Common myeloid progenitor, CD34-positive (primary cell): ENCODE measurements at regions not wholly inside any gene's neighbourhood (a gene's known extent, or its start where the extent isn't known, plus 50 kb on each side); places are given as distances from the start of the nearest gene placed in this dataset.

Experiments
- CTCF ChIA-PET: fragments of 350-600 bp; sonication (Branson Sonifier 250); formaldehyde crosslinking; loops from one replicate; lab custom pipeline; 2021; ENCODE audit warnings: antibody characterized with exemption; lab: Charles Lee
- POLR2A ChIA-PET: fragments of 350-600 bp; sonication (Branson Sonifier 250); formaldehyde crosslinking; loops from one replicate; lab custom pipeline; 2021; ENCODE audit warnings: antibody characterized with exemption; lab: Charles Lee
- DNase-seq, 3 donors: peaks; one replicate each; pipeline versions ENCODE4 v3.0.0 to v3.0.0-alpha.2; 2013
- H3K27ac ChIP-seq, 2 experiments: 1 replicate in 1 of 2; 2 replicates in 1 of 2; pipeline ENCODE4 v1.7.0; 2013; ENCODE audit warnings: inconsistent platforms in 2 of 2, low read length in 2 of 2, mild to moderate bottlenecking in 2 of 2, low read depth in 1 of 2, moderate library complexity in 1 of 2; ENCODE audit not compliant: severe bottlenecking in 2 of 2, insufficient read depth in 1 of 2, poor library complexity in 1 of 2
- H3K27me3 ChIP-seq, 5 experiments: replicated peaks in 2 of 5; 1 replicate in 3 of 5; 2 replicates in 2 of 5; pipeline versions ENCODE4 v1.6.1 to v1.7.0; 2013; ENCODE audit warnings: low read length in 4 of 5, mild to moderate bottlenecking in 2 of 5, moderate library complexity in 2 of 5, inconsistent platforms in 1 of 5; ENCODE audit not compliant: insufficient read depth in 5 of 5, control insufficient read depth in 4 of 5
- H3K36me3 ChIP-seq, 4 experiments: 1 replicate in 2 of 4; 2 replicates in 2 of 4; pipeline versions ENCODE4 v1.6.1 to v1.7.0; 2013; ENCODE audit warnings: low read length in 3 of 4, control low read depth in 1 of 4, mild to moderate bottlenecking in 1 of 4; ENCODE audit not compliant: control insufficient read depth in 4 of 4, insufficient read depth in 4 of 4
- H3K4me1 ChIP-seq, 4 experiments: 1 replicate in 3 of 4; 2 replicates in 1 of 4; pipeline versions ENCODE4 v1.6.1 to v1.7.1; 2013; ENCODE audit warnings: low read length in 3 of 4, mild to moderate bottlenecking in 3 of 4, control low read depth in 1 of 4, inconsistent platforms in 1 of 4, moderate library complexity in 1 of 4; ENCODE audit not compliant: control insufficient read depth in 4 of 4, insufficient read depth in 4 of 4; ENCODE audit errors: control extremely low read depth in 1 of 4
- H3K4me3 ChIP-seq, 7 experiments: 1 replicate in 4 of 7; 2 replicates in 3 of 7; pipeline versions ENCODE4 v1.5.1 to v1.7.0; 2013; ENCODE audit warnings: mild to moderate bottlenecking in 7 of 7, low read length in 6 of 7, moderate library complexity in 6 of 7, inconsistent platforms in 2 of 7, low read depth in 2 of 7, control low read depth in 1 of 7; ENCODE audit not compliant: insufficient read depth in 4 of 7, control insufficient read depth in 1 of 7; ENCODE audit errors: extremely low read depth in 1 of 7
- H3K9me3 ChIP-seq, 5 experiments: 1 replicate in 4 of 5; 2 replicates in 1 of 5; pipeline versions ENCODE4 v1.6.1 to v1.7.1; 2013; ENCODE audit warnings: low read length in 4 of 5, mild to moderate bottlenecking in 2 of 5, inconsistent platforms in 1 of 5, low read depth in 1 of 5, moderate library complexity in 1 of 5; ENCODE audit not compliant: control insufficient read depth in 4 of 5, insufficient read depth in 2 of 5; ENCODE audit errors: control extremely low read depth in 1 of 5
- WGBS: methylation state at CpG from one replicate; pipeline ENCODE4 v1.1.5; 2013; ENCODE audit not compliant: insufficient coverage; 5-methylcytosine and 5-hydroxymethylcytosine counted together

DNA sequence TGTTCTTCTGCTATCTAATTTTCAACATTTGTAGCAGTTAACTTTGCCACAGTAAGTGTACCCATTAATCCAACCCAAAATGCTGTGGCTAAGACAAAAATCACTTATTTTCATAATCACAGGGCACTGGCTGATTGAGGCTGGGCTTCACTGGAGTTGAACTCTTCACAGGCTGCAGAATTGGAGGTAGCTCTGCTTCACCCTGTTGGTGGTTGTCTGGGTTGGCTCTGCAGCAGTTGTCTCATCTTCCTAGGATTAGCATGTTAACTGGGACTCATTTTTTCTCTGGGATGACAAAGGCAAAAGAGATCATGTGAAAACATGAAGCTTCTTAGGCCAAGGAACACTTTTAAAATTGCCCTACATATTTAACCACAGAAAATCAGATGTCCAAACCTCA is 518.9 kb downstream of the TLR4 start:
- DNase-seq = no peak
- Histone ChIP-seq H3K4me3 (no peak overlapping the region), H3K9me3 (no peaks in the 10 kb centered on the region), H3K4me1 (no peaks in the 10 kb centered on the region), H3K27ac (no peak overlapping the region), H3K36me3 (no peaks in the 10 kb centered on the region), H3K27me3 (no peaks in the 10 kb centered on the region)
- POLR2A ChIA-PET = no interaction called here
- CTCF ChIA-PET = no interaction called here

DNA sequence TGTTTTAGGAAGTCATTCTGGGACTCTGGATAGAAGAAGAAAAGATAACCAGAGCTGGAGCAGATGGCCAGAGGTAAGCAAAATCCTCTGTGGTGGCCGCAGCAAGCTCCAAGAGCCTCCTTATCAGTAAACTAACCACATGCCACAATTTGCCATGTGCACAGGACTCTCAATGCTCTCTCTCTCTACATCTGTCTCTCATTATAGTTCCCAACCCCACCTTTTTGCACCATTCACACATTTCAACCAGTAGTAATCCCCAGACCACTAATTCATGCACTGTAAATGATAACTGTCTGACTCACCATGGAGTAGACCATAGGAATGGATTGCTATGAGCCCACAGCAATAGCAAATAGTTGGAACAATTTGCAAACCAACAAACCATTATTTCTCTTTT is 526.1 kb downstream of the TLR4 start:
- no peak for DNase-seq
- POLR2A ChIA-PET = no interaction called here
- CTCF ChIA-PET = no interaction called here
- H3K4me1 ChIP-seq = no peaks in the 10 kb centered on the region
- H3K27ac ChIP-seq = no peak overlapping the region
- H3K27me3 ChIP-seq = no peaks in the 10 kb centered on the region
- no peak overlapping the region for H3K4me3 ChIP-seq
- WGBS = 33% methylated on average over 1 of the region's 1 CpG
- H3K36me3 ChIP-seq = no peaks in the 10 kb centered on the region
- H3K9me3 ChIP-seq = no peaks in the 10 kb centered on the region

DNA sequence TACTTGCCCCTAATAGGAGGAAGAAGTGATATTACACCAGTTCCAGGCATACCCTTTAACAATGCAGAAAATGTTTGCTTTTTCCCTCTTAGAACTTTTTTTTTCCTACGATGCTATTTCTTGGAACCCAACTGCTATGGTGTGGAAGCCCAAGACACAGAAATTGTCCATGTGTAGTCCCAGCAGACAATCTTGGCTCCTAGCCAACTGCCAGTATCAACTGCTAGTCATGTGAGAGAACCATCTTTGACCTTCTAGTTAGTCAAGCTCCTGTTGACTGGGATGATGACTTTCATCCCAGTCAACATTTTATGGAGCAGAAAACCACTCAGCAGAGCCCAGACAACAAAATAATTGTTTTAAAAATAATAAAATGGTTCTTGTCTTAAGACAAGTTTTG is 532.4 kb downstream of the TLR4 start:
- no peaks in the 10 kb centered on the region for H3K36me3 ChIP-seq
- peaks cover 0 to 4% (median 0%) of the 10 kb centered on the region in 5 experiments for H3K9me3 ChIP-seq
- ChIA-PET POLR2A (no interaction called here), CTCF (no interaction called here)
- no peaks in the 10 kb centered on the region for H3K4me1 ChIP-seq
- DNase-seq = no peak
- whole genome bisulfite sequencing = 88% methylated on average over 1 of the region's 1 CpG
- H3K4me3 ChIP-seq = no peak overlapping the region
- no peaks in the 10 kb centered on the region for H3K27me3 ChIP-seq
- H3K27ac ChIP-seq = no peak overlapping the region

DNA sequence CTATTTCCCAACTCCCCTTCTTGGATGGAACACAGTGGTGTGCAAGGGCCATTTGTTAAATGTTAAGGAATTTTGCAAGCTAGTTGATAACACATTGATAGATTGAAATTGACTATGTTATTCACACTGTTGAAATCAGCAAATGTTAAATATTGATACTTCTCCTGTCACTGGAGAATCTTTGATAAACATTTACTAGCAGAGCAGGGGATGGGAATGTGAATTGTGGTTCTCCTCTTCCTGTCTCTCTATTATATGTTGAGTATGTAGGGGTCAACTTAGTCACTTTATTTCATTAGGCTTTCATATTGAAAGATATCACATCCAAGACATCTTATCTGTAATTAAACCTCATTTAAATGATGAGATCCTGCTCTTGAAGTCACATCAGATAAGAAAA is 533.9 kb downstream of the TLR4 start:
- DNase-seq = no peak
- Histone ChIP-seq H3K4me3 (no peak overlapping the region), H3K27me3 (no peaks in the 10 kb centered on the region), H3K36me3 (no peaks in the 10 kb centered on the region), H3K4me1 (no peaks in the 10 kb centered on the region), H3K9me3 (peaks cover 0 to 4% (median 0%) of the 10 kb centered on the region in 5 experiments), H3K27ac (no peak overlapping the region)
- ChIA-PET CTCF (no interaction called here), POLR2A (no interaction called here)

DNA sequence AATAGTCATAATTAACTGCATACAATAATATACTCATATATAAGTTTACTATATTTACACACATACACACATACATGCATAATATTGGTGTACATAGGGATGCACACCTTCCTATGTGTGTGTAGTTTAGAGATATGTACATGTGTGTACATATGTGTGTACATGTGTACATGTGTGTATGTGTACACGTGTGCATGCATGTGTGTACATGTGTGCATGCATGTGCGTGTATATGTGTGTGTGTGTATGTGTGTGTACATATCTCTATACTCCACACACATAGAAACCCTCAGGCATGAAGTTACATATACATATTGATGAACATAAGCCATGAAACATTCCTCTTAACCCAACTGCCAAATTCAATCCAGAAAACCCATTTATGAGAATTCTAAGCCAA is 547.8 kb downstream of the TLR4 start:
- WGBS = no CpG with 5 or more reads among the region's 2 CpGs
- no peaks in the 10 kb centered on the region for H3K36me3 ChIP-seq
- H3K9me3 ChIP-seq = peaks cover 0 to 8% (median 0%) of the 10 kb centered on the region in 5 experiments
- no peak for DNase-seq
- ChIA-PET CTCF (no interaction called here), POLR2A (no interaction called here)
- no peaks in the 10 kb centered on the region for H3K27me3 ChIP-seq
- H3K27ac ChIP-seq = no peak overlapping the region
- no peaks in the 10 kb centered on the region for H3K4me1 ChIP-seq
- no peak overlapping the region for H3K4me3 ChIP-seq

DNA sequence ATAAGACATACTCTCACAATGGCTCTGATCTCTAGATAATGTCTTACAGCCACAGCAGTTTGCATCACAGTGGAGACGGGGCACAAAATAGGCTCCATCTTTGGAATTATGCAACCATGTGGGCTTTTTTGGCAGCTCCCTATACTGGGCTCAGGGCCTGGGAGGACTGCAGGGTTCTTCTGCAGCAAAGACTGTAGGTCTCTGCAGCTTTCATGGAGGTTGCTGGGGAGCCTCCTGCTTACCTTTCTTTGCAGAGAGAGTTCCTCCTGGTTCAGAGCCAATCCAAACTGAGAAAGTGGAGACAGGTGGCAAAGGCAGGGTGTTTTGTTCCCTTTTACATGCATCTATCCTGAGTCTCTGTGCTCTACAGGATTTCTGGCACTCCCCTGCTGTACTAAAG is 558.0 kb downstream of the TLR4 start:
- ChIA-PET CTCF (no interaction called here), POLR2A (no interaction called here)
- Histone ChIP-seq H3K36me3 (no peaks in the 10 kb centered on the region), H3K4me3 (no peak overlapping the region), H3K4me1 (no peaks in the 10 kb centered on the region), H3K27me3 (no peaks in the 10 kb centered on the region), H3K27ac (no peak overlapping the region), H3K9me3 (no peaks in the 10 kb centered on the region)
- 80% methylated on average over 1 of the region's 1 CpG for WGBS
- no peak for DNase-seq

DNA sequence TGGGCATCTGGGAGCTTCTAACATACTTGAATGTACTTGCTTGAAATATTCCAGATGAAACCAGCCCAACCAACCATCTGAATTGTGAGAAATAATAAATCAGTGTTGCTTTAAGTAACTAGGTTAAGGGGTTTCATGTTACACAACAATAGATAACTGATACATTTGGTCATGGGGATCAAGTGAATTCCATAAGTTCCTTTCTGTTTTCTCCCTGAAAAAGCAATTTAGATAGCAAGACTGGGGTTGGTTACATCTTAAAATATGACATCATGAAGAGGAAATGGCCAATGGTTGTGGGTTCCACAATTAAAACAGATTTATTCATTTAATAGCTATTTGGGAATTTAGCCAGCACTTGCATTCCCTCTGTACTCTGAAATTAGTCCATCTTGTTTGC is 559.7 kb downstream of the TLR4 start:
- ChIA-PET CTCF (no interaction called here), POLR2A (no interaction called here)
- H3K4me3 ChIP-seq = no peak overlapping the region

DNA sequence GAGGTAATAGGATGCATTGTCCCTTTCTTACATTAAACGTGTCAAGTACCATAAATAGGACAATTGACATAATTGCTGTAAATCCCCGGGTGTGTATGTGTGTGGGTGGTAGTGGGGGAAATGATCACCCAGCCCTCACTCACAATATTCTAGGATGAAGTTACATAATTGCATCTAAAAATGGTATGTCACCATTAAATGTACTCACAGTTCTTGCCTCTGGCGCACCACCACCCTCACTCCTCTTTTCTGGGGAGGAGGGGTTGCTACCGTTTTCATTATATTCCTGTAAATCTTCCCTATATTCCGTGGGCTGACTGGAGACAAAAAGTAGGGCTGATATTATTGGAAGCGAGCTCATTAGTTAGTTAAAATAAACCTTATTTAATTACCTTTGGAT is 563.8 kb downstream of the TLR4 start:
- CTCF ChIA-PET = no interaction called here
- WGBS = no CpG with 5 or more reads among the region's 6 CpGs

More for the DNA sequence above, 559.7 kb downstream of the TLR4 start:
- Histone ChIP-seq H3K9me3 (no peaks in the 10 kb centered on the region), H3K36me3 (no peaks in the 10 kb centered on the region), H3K4me1 (no peaks in the 10 kb centered on the region), H3K27me3 (no peaks in the 10 kb centered on the region), H3K27ac (no peak overlapping the region)
- no peak for DNase-seq

More for the DNA sequence above, 563.8 kb downstream of the TLR4 start:
- no peaks in the 10 kb centered on the region for H3K4me1 ChIP-seq
- no peak overlapping the region for H3K4me3 ChIP-seq
- H3K9me3 ChIP-seq = no peaks in the 10 kb centered on the region
- POLR2A ChIA-PET = no interaction called here
- H3K36me3 ChIP-seq = no peaks in the 10 kb centered on the region
- DNase-seq = no peak
- no peaks in the 10 kb centered on the region for H3K27me3 ChIP-seq
- H3K27ac ChIP-seq = no peak overlapping the region
